ENCODE measurements at regions not wholly inside any gene's neighbourhood (a gene's known extent, or its start where the extent isn't known, plus 50 kb on each side); places are given as distances from the start of the nearest gene placed in this dataset.

GRCh38 chr5:35416217-35416988, 186.1 kb upstream of the PRLR start:
- Histone ChIP-seq H2BK5ac (ENCODE audit: low read depth, low read length, poor library complexity, severe bottlenecking) (no peak overlapping the region), H2AK9ac (replicated peaks; ENCODE audit: low read depth, low read length, poor library complexity) (no peak overlapping the region), H3K4ac (ENCODE audit: low read depth, low read length) (no peak overlapping the region), H4K8ac (ENCODE audit: low read depth in 2 of 2, low read length in 2 of 2) (no peak overlapping the region), H2BK15ac (ENCODE audit: low read depth, low read length) (no peak overlapping the region), H3K18ac (ENCODE audit: low read depth, low read length) (no peak overlapping the region), H3K9me1 (ENCODE audit: insufficient read depth, low read length) (no peaks in the 10 kb centered on the region), H2BK120ac (ENCODE audit: low read depth, low read length) (no peak overlapping the region), H3K4me1 (ENCODE audit: control insufficient read depth, insufficient read depth, low read length) (no peaks in the 10 kb centered on the region), H3K36me3 (ENCODE audit: control insufficient read depth, insufficient read depth, low read length) (no peaks in the 10 kb centered on the region), H3K9ac (ENCODE audit: low read depth, low read length) (no peak overlapping the region), H3K56ac (ENCODE audit: extremely low read depth, insufficient read depth, low read length) (no peak overlapping the region), H3K9me3 (ENCODE audit: control insufficient read depth, insufficient read depth, low read length) (no peaks in the 10 kb centered on the region), H3K4me2 (ENCODE audit: low read depth, low read length) (no peak overlapping the region), H3K79me1 (ENCODE audit: low read depth in 1 of 2, low read length in 2 of 2) (no peaks in the 10 kb centered on the region), H2BK20ac (ENCODE audit: low read depth, low read length) (no peak overlapping the region), H3K27me3 (ENCODE audit: control insufficient read depth, insufficient read depth, low read length) (no peaks in the 10 kb centered on the region), H2AK5ac (ENCODE audit: low read depth, low read length) (no peak overlapping the region), H4K20me1 (ENCODE audit: insufficient read depth, low read length) (no peaks in the 10 kb centered on the region), H4K91ac (ENCODE audit: insufficient read depth, low read depth, low read length) (no peak overlapping the region), H3K14ac (replicated peaks; ENCODE audit: low read depth, low read length) (no peak overlapping the region), H3K27ac (ENCODE audit: insufficient read depth, low read length) (no peak overlapping the region), H3K4me3 (ENCODE audit: insufficient read depth, low read depth, low read length) (no peak overlapping the region), H4K5ac (ENCODE audit: low read depth, low read length) (no peak overlapping the region), H3K23ac (ENCODE audit: low read depth, low read length) (no peak overlapping the region), H2AFZ (replicated peaks; ENCODE audit: low read length, poor library complexity) (no peak overlapping the region)
- BruUV-seq (replicated peaks), result no TSS peak
- ATAC-seq (ENCODE audit: low read depth), result no peak
- TF ChIP-seq BHLHE40 (IDR thresholded peaks at IDR 0.05; ENCODE audit: low read depth, low read length), result no peak
- TF ChIP-seq MAZ (IDR thresholded peaks at IDR 0.05; ENCODE audit: borderline replicate concordance, low read depth, low read length), result no peak
- TF ChIP-seq NFE2L2 (IDR thresholded peaks at IDR 0.05; ENCODE audit: low read depth, low read length), result no peak
- no peak for TF ChIP-seq FOS (IDR thresholded peaks at IDR 0.05; ENCODE audit: low read depth, low read length)
- TF ChIP-seq RFX5 (IDR thresholded peaks at IDR 0.05; ENCODE audit: low read depth, low read length), result no peak
- TF ChIP-seq CEBPB (IDR thresholded peaks at IDR 0.05; ENCODE audit: low read depth, low read length), result no peak
- TF ChIP-seq SMC3 (IDR thresholded peaks at IDR 0.05; ENCODE audit: low read depth, low read length), result no peak
- no peak for TF ChIP-seq POLR2A (IDR thresholded peaks at IDR 0.05; ENCODE audit: low read depth, low read length)
- no peak for TF ChIP-seq RCOR1 (IDR thresholded peaks at IDR 0.05; ENCODE audit: insufficient replicate concordance, low read length)
- no peak for TF ChIP-seq CHD1 (IDR thresholded peaks at IDR 0.05; ENCODE audit: low read depth, low read length)
- TF ChIP-seq ELK1 (IDR thresholded peaks at IDR 0.05; ENCODE audit: borderline replicate concordance, low read depth, low read length), result no peak
- no peak for TF ChIP-seq CTCF (conservative IDR thresholded peaks at IDR 0.05; ENCODE audit: low read depth, low read length)
- no peak for TF ChIP-seq RAD21 (IDR thresholded peaks at IDR 0.05; ENCODE audit: low read length)
- TF ChIP-seq USF2 (IDR thresholded peaks at IDR 0.05; ENCODE audit: low read depth, low read length), result no peak
- TF ChIP-seq MAFK (IDR thresholded peaks at IDR 0.05; ENCODE audit: low read depth, low read length), result no peak
- TF ChIP-seq MXI1 (IDR thresholded peaks at IDR 0.05; ENCODE audit: borderline replicate concordance, low read depth, low read length), result no peak
- CTCF ChIA-PET, result no interaction called here
- POLR2A ChIA-PET (ENCODE audit: unreplicated experiment), result no interaction called here
- dilution Hi-C loops (cut with HindIII; ENCODE audit: low sequenced_read_pairs, unreplicated experiment) (no loop called here), intact Hi-C loops (cut with micrococcal nuclease) (no loop called here), in situ Hi-C loops (cut with MboI; ENCODE audit: low sequenced_read_pairs) (no loop called here)
- 68% methylated on average over 3 of the region's 6 CpGs; no CpG with 5 or more reads in 1 of the 2 experiments for WGBS, 2 experiments (ENCODE audit: extremely low coverage in 2 of 2, insufficient read length in 1 of 2)
- no peak for DNase-seq

Measured in IMR-90 (cell line).